OCI-LY1 (cell line): ENCODE measurements at regions not wholly inside any gene's neighbourhood (a gene's known extent, or its start where the extent isn't known, plus 50 kb on each side); places are given as distances from the start of the nearest gene placed in this dataset.

ENCODE experiments used
- H2AFZ ChIP-seq: fragments of 200-600 bp; sonication (generic), shearing (Covaris generic); 2 replicates; pipeline ENCODE4 v1.6.0; 2014; ENCODE audit warnings: antibody characterized with exemption, mild to moderate bottlenecking, low read length
- H3F3A ChIP-seq: fragments of 200-600 bp; sonication (generic), shearing (Covaris generic); 2 replicates; pipeline ENCODE4 v1.6.0; 2014; ENCODE audit warnings: mild to moderate bottlenecking, antibody characterized with exemption, low read length, moderate library complexity; ENCODE audit not compliant: insufficient read depth
- H3K27ac ChIP-seq: fragments of 200-600 bp; sonication (generic); 2 replicates; pipeline ENCODE4 v1.5.1; 2014; ENCODE audit warnings: low read length, mixed run types, mild to moderate bottlenecking, low read depth; ENCODE audit not compliant: poor library complexity, severe bottlenecking
- H3K27me3 ChIP-seq: fragments of 200-600 bp; sonication (generic); 2 replicates; pipeline ENCODE4 v1.6.0; 2014; ENCODE audit warnings: antibody characterized with exemption, mild to moderate bottlenecking, low read length, moderate library complexity; ENCODE audit not compliant: insufficient read depth
- H3K36me3 ChIP-seq: fragments of 200-600 bp; sonication (generic); 2 replicates; pipeline ENCODE4 v1.6.1; 2014; ENCODE audit warnings: mild to moderate bottlenecking, antibody characterized with exemption, low read length, moderate library complexity, mixed read lengths; ENCODE audit not compliant: insufficient read depth
- H3K4me1 ChIP-seq: fragments of 200-600 bp; sonication (generic); 2 replicates; pipeline ENCODE4 v1.5.1; 2014; ENCODE audit warnings: mild to moderate bottlenecking, low read length, moderate library complexity; ENCODE audit not compliant: insufficient read depth, severe bottlenecking
- H3K4me2 ChIP-seq: fragments of 200-600 bp; sonication (generic), shearing (Covaris generic); 2 replicates; pipeline ENCODE4 v1.6.1; 2014; ENCODE audit warnings: low read length
- H3K4me3 ChIP-seq: fragments of 200-600 bp; sonication (generic); 2 replicates; pipeline ENCODE4 v1.5.1; 2014; ENCODE audit warnings: low read length, low read depth, mild to moderate bottlenecking, mixed read lengths; ENCODE audit not compliant: poor library complexity, severe bottlenecking
- H3K79me2 ChIP-seq: fragments of 200-600 bp; shearing (Covaris generic); 2 replicates; pipeline ENCODE4 v1.6.1; 2016; ENCODE audit warnings: mixed run types, low read length, mixed read lengths; ENCODE audit not compliant: insufficient read depth
- H3K9ac ChIP-seq: fragments of 200-600 bp; sonication (generic), shearing (Covaris generic); 2 replicates; pipeline ENCODE4 v1.6.1; 2014; ENCODE audit warnings: mild to moderate bottlenecking, low read length, mixed read lengths
- H3K9me2 ChIP-seq: fragments of 200-600 bp; sonication (generic), shearing (Covaris generic); 2 replicates; pipeline ENCODE4 v1.6.1; 2014; ENCODE audit warnings: low read depth, mild to moderate bottlenecking, low read length, mixed read lengths
- H3K9me3 ChIP-seq: fragments of 200-600 bp; shearing (Covaris generic); 2 replicates; pipeline ENCODE4 v1.6.1; 2014; ENCODE audit warnings: low read length, mixed read lengths
- H4K20me1 ChIP-seq: fragments of 200-600 bp; sonication (generic), shearing (Covaris generic); 2 replicates; pipeline ENCODE4 v1.6.0; 2016; ENCODE audit warnings: mild to moderate bottlenecking, low read length; ENCODE audit not compliant: insufficient read depth
- CTCF ChIP-seq: fragments of 200-600 bp; sonication (generic), shearing (Covaris generic); IDR thresholded peaks from 2 replicates; pipeline ENCODE4 v1.5.1; 2017; ENCODE audit warnings: mild to moderate bottlenecking, antibody characterized with exemption, low read length, moderate library complexity, mixed read lengths
- EZH2 ChIP-seq: fragments of 200-600 bp; sonication (generic), shearing (Covaris generic); IDR thresholded peaks from 2 replicates; pipeline ENCODE4 v1.8.0; 2017; ENCODE audit warnings: borderline replicate concordance, mixed run types, mild to moderate bottlenecking, antibody characterized with exemption, low read length, moderate library complexity, mixed read lengths

GRCh38 chr9:134967547-134967930 is 49.8 kb upstream of the FCN1 start:
- Histone ChIP-seq H2AFZ (no peak overlapping the region), H3F3A (no peaks in the 10 kb centered on the region), H3K9me3 (no peaks in the 10 kb centered on the region), H3K4me2 (no peak overlapping the region), H3K79me2 (no peaks in the 10 kb centered on the region), H3K9ac (no peak overlapping the region), H3K27me3 (peaks cover 10% of the 10 kb centered on the region; the same call in 1 of the 2 replicates), H3K4me1 (no peaks in the 10 kb centered on the region), H4K20me1 (no peaks in the 10 kb centered on the region), H3K27ac (no peak overlapping the region), H3K9me2 (no peaks in the 10 kb centered on the region), H3K36me3 (no peaks in the 10 kb centered on the region), H3K4me3 (no peak overlapping the region)
- TF ChIP-seq CTCF (no peak), EZH2 (no peak)

- Histone ChIP-seq H3K79me2 (no peaks in the 10 kb centered on the region), H3F3A (no peaks in the 10 kb centered on the region), H3K9ac (no peak overlapping the region), H3K9me2 (no peaks in the 10 kb centered on the region), H4K20me1 (no peaks in the 10 kb centered on the region), H3K27me3 (peaks cover 12% of the 10 kb centered on the region; the same call in 1 of the 2 replicates), H3K4me1 (no peaks in the 10 kb centered on the region), H3K4me3 (no peak overlapping the region), H2AFZ (no peak overlapping the region), H3K27ac (no peak overlapping the region), H3K9me3 (no peaks in the 10 kb centered on the region), H3K4me2 (no peak overlapping the region), H3K36me3 (no peaks in the 10 kb centered on the region)
- TF ChIP-seq EZH2: no peak
- TF ChIP-seq CTCF: no peak
These were observed 50.5 kb upstream of the FCN1 start for GRCh38 chr9:134968011-134968822.

- no peak overlapping the region for H3K4me3 ChIP-seq
- no peaks in the 10 kb centered on the region for H4K20me1 ChIP-seq
- H3K27ac ChIP-seq: no peak overlapping the region
- peaks cover 12% of the 10 kb centered on the region; the same call in 1 of the 2 replicates for H3K27me3 ChIP-seq
- H3K9ac ChIP-seq: no peak overlapping the region
- no peaks in the 10 kb centered on the region for H3K36me3 ChIP-seq
- no peaks in the 10 kb centered on the region for H3K9me3 ChIP-seq
- H2AFZ ChIP-seq: no peak overlapping the region
- no peaks in the 10 kb centered on the region for H3K4me1 ChIP-seq
- no peaks in the 10 kb centered on the region for H3F3A ChIP-seq
- H3K9me2 ChIP-seq: no peaks in the 10 kb centered on the region
- H3K4me2 ChIP-seq: no peak overlapping the region
- no peak for TF ChIP-seq EZH2
- no peak for TF ChIP-seq CTCF
- H3K79me2 ChIP-seq: no peaks in the 10 kb centered on the region
These were observed 51.0 kb upstream of the FCN1 start for GRCh38 chr9:134968823-134969090.
